DND-41 (cell line): ENCODE measurements at regions not wholly inside any gene's neighbourhood (a gene's known extent, or its start where the extent isn't known, plus 50 kb on each side); places are given as distances from the start of the nearest gene placed in this dataset.

ENCODE experiments used
- CTCF ChIP-seq: IDR thresholded peaks from 2 replicates; pipeline ENCODE4 v1.5.1; 2012; ENCODE audit warnings: borderline replicate concordance, low read length, moderate library complexity, mild to moderate bottlenecking; ENCODE audit not compliant: poor library complexity, severe bottlenecking; ENCODE audit errors: extremely low read depth
- EZH2 ChIP-seq: IDR thresholded peaks from 3 replicates; pipeline ENCODE4 v1.6.1; 2012; ENCODE audit warnings: borderline replicate concordance, low read depth, mild to moderate bottlenecking, moderate library complexity, low read length, inconsistent platforms; ENCODE audit not compliant: severe bottlenecking

GRCh38 chr10:3537518-3537917 lies 247.5 kb downstream of the KLF6 start:
- TF ChIP-seq CTCF: no peak
- no peak for TF ChIP-seq EZH2
